Tibial nerve (tissue), 4 donors: ENCODE measurements at regions not wholly inside any gene's neighbourhood (a gene's known extent, or its start where the extent isn't known, plus 50 kb on each side); places are given as distances from the start of the nearest gene placed in this dataset.
"Not testable (repeated sequence)": the region's sequence is repeated elsewhere in the genome, so short reads cannot be mapped to it uniquely, and the experiment has no call there.

Source experiments
- DNase-seq, 2 donors: peaks; one replicate each; pipeline ENCODE4 v3.0.0-alpha.2; 2019; ENCODE audit warnings: low spot score in 2 of 2
- H3K27ac ChIP-seq, 4 donors: fragments of 200-600 bp; sonication (generic) in 3 of 4; one replicate each; pipeline ENCODE4 v1.5.1; 2017 to 2019; ENCODE audit warnings: mild to moderate bottlenecking in 1 of 4
- H3K27me3 ChIP-seq, 2 donors: fragments of 200-600 bp; sonication (generic) in 1 of 2; one replicate each; pipeline versions ENCODE4 v1.5.1 to v1.6.0; 2017 to 2019
- H3K36me3 ChIP-seq, 3 donors: fragments of 200-600 bp; sonication (generic); one replicate each; pipeline ENCODE4 v1.5.1; 2018 to 2019
- H3K4me1 ChIP-seq, 4 donors: fragments of 200-600 bp; sonication (generic) in 3 of 4; one replicate each; pipeline ENCODE4 v1.5.1; 2017 to 2019
- H3K4me3 ChIP-seq, 4 donors: fragments of 200-600 bp; sonication (generic) in 3 of 4; one replicate each; pipeline ENCODE4 v1.5.1; 2017 to 2019; ENCODE audit warnings: mild to moderate bottlenecking in 1 of 4, moderate library complexity in 1 of 4
- H3K9me3 ChIP-seq, 4 donors: fragments of 200-600 bp; sonication (generic) in 3 of 4; one replicate each; pipeline ENCODE4 v1.5.1; 2017 to 2019
- CTCF ChIP-seq, 5 experiments: fragments of 200-600 bp in 3 of 5; fragments of 450-650 bp in 2 of 5; sonication (generic) in 3 of 5; IDR thresholded peaks; one replicate each; pipeline ENCODE4 v1.5.1; 2016 to 2019; ENCODE audit warnings: antibody characterized with exemption in 5 of 5, mild to moderate bottlenecking in 3 of 5, moderate library complexity in 2 of 5
- EP300 ChIP-seq, 2 donors: sonication (generic); formaldehyde crosslinking; IDR thresholded peaks; one replicate each; pipeline ENCODE4 v1.6.1; 2017; ENCODE audit warnings: antibody characterized with exemption in 2 of 2, mild to moderate bottlenecking in 1 of 2
- POLR2A ChIP-seq, 2 donors: fragments of 450-650 bp; IDR thresholded peaks; one replicate each; pipeline ENCODE4 v1.6.1; 2017; ENCODE audit warnings: antibody characterized with exemption in 2 of 2, mild to moderate bottlenecking in 2 of 2, moderate library complexity in 2 of 2
- WGBS, 2 donors: methylation state at CpG; one replicate each; pipeline ENCODE4 v1.1.5; 2018; 5-methylcytosine and 5-hydroxymethylcytosine counted together

- H3K9me3 ChIP-seq, result no peaks in the 10 kb centered on the region
- H3K36me3 ChIP-seq, result no peaks in the 10 kb centered on the region
- H3K4me3 ChIP-seq, result no peak overlapping the region
- no peak overlapping the region for H3K27ac ChIP-seq
- no peak for DNase-seq
- H3K4me1 ChIP-seq, result no peaks in the 10 kb centered on the region
- H3K27me3 ChIP-seq, result no peaks in the 10 kb centered on the region
- TF ChIP-seq CTCF (IDR thresholded peaks at IDR 0.05) (no peak), EP300 (IDR thresholded peaks at IDR 0.05) (no peak), POLR2A (IDR thresholded peaks at IDR 0.05) (no peak)
Measured at GRCh38 chr7:85342781-85343180, 155.9 kb upstream of the SEMA3D start.

GRCh38 chr7:85341973-85342372 is 155.1 kb upstream of the SEMA3D start:
- DNase-seq, result no peak
- TF ChIP-seq POLR2A (IDR thresholded peaks at IDR 0.05), result no peak
- no peak for TF ChIP-seq EP300 (IDR thresholded peaks at IDR 0.05)
- TF ChIP-seq CTCF (IDR thresholded peaks at IDR 0.05), result no peak
- H3K4me3 ChIP-seq, result no peak overlapping the region
- no peaks in the 10 kb centered on the region for H3K9me3 ChIP-seq
- no peaks in the 10 kb centered on the region for H3K36me3 ChIP-seq
- no peaks in the 10 kb centered on the region for H3K27me3 ChIP-seq
- H3K4me1 ChIP-seq, result no peaks in the 10 kb centered on the region
- WGBS, 2 donors, result 66 to 69% methylated on average over 2 of the region's 2 CpGs
- H3K27ac ChIP-seq, result no peak overlapping the region

GRCh38 chr7:85341121-85341520 is 154.3 kb upstream of the SEMA3D start:
- H3K27me3 ChIP-seq, result no peaks in the 10 kb centered on the region
- no peak for DNase-seq
- no peak overlapping the region for H3K27ac ChIP-seq
- WGBS, 2 donors, result 17 to 27% methylated on average over 1 of the region's 1 CpG
- H3K4me1 ChIP-seq, result no peaks in the 10 kb centered on the region
- no peaks in the 10 kb centered on the region for H3K9me3 ChIP-seq
- no peaks in the 10 kb centered on the region for H3K36me3 ChIP-seq
- TF ChIP-seq EP300 (IDR thresholded peaks at IDR 0.05), result no peak
- no peak for TF ChIP-seq POLR2A (IDR thresholded peaks at IDR 0.05)
- no peak for TF ChIP-seq CTCF (IDR thresholded peaks at IDR 0.05)
- H3K4me3 ChIP-seq, result no peak overlapping the region

- TF ChIP-seq POLR2A (IDR thresholded peaks at IDR 0.05) (no peak), CTCF (IDR thresholded peaks at IDR 0.05) (no peak), EP300 (IDR thresholded peaks at IDR 0.05) (no peak)
- H3K9me3 ChIP-seq, result no peaks in the 10 kb centered on the region
- no peak for DNase-seq
- no peak overlapping the region for H3K4me3 ChIP-seq
- H3K27me3 ChIP-seq, result no peaks in the 10 kb centered on the region
- WGBS, 2 donors, result 79 to 83% methylated on average over 1 of the region's 1 CpG
- H3K36me3 ChIP-seq, result no peaks in the 10 kb centered on the region
- no peak overlapping the region for H3K27ac ChIP-seq
- no peaks in the 10 kb centered on the region for H3K4me1 ChIP-seq
Measured at GRCh38 chr7:85336086-85336485, 149.2 kb upstream of the SEMA3D start.

- WGBS, 2 donors, result 98 to 99% methylated on average over 11 to 14 of the region's 15 CpGs
- not testable (repeated sequence) for DNase-seq, H3K27ac ChIP-seq
Measured at GRCh38 chr7:85335113-85335512, 148.3 kb upstream of the SEMA3D start.

GRCh38 chr7:85328456-85328998 is 141.7 kb upstream of the SEMA3D start:
- no peak for DNase-seq
- H3K36me3 ChIP-seq, result no peaks in the 10 kb centered on the region
- no peaks in the 10 kb centered on the region for H3K4me1 ChIP-seq
- H3K4me3 ChIP-seq, result no peak overlapping the region
- 84 to 87% methylated on average over 3 of the region's 3 CpGs for WGBS, 2 donors
- H3K27me3 ChIP-seq, result no peaks in the 10 kb centered on the region
- H3K9me3 ChIP-seq, result no peaks in the 10 kb centered on the region
- no peak for TF ChIP-seq CTCF (IDR thresholded peaks at IDR 0.05)
- no peak for TF ChIP-seq POLR2A (IDR thresholded peaks at IDR 0.05)
- no peak for TF ChIP-seq EP300 (IDR thresholded peaks at IDR 0.05)
- H3K27ac ChIP-seq, result no peak overlapping the region

More at GRCh38 chr7:85335113-85335512, 148.3 kb upstream of the SEMA3D start:
- H3K4me3 ChIP-seq, H3K27me3 ChIP-seq, H3K4me1 ChIP-seq, H3K36me3 ChIP-seq, H3K9me3 ChIP-seq: not testable (repeated sequence)
